Body of pancreas (tissue), 4 donors: ENCODE measurements at regions not wholly inside any gene's neighbourhood (a gene's known extent, or its start where the extent isn't known, plus 50 kb on each side); places are given as distances from the start of the nearest gene placed in this dataset.

Experiments
- CTCF ChIP-seq, 7 experiments: fragments of 450-650 bp in 4 of 7; fragments of 200-600 bp in 3 of 7; sonication (generic) in 3 of 7; IDR thresholded peaks; one replicate each; pipeline ENCODE4 v1.5.1; 2016 to 2019; ENCODE audit warnings: antibody characterized with exemption in 7 of 7
- POLR2A ChIP-seq, 3 donors: fragments of 450-650 bp; IDR thresholded peaks; one replicate each; pipeline ENCODE4 v1.6.1; 2016; ENCODE audit warnings: antibody characterized with exemption in 3 of 3, mild to moderate bottlenecking in 2 of 3

DNA sequence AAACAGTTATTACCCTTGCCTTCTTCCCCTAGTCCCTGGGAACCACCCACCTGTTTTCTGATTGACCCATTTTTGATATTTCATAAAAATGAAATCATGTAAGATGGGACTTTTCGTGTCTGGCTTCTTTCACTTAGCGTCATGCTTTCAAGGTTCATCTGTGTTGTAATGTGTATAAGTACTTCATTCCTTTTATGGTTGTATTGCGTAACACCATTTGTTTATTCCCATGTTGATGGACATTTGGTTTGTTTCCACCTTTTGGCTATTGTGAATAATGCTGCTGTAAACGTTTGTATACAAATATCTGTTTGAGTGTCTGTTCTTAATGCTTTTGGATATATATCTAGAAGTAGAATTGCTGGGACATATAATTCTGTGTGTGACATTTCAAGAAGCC, 650.1 kb upstream of the COX7C start:
- TF ChIP-seq CTCF (IDR thresholded peaks at IDR 0.05): no peak
- no peak for TF ChIP-seq POLR2A (IDR thresholded peaks at IDR 0.05)
